CD4-positive, alpha-beta T cell treated with Interferon gamma for 1 hour (primary cell): ENCODE measurements at regions not wholly inside any gene's neighbourhood (a gene's known extent, or its start where the extent isn't known, plus 50 kb on each side); places are given as distances from the start of the nearest gene placed in this dataset.
"Not testable (repeated sequence)": the region's sequence is repeated elsewhere in the genome, so short reads cannot be mapped to it uniquely, and the experiment has no call there.

ENCODE experiments used
- DNase-seq: peaks from one replicate; pipeline ENCODE4 v3.0.0-alpha.2; 2020

GRCh38 chr3:87867001-87867400 lies 191.8 kb downstream of the CGGBP1 start:
- DNase-seq: no peak

GRCh38 chr3:87856126-87856525 lies 202.7 kb downstream of the CGGBP1 start:
- DNase-seq: no peak

GRCh38 chr3:87855616-87856015 lies 203.2 kb downstream of the CGGBP1 start:
- no peak for DNase-seq

- no peak for DNase-seq
Observed at GRCh38 chr3:87855211-87855610, 203.6 kb downstream of the CGGBP1 start.

GRCh38 chr3:87848003-87848402 lies 210.8 kb downstream of the CGGBP1 start:
- DNase-seq: no peak

GRCh38 chr3:87837076-87837475 lies 221.7 kb downstream of the CGGBP1 start:
- DNase-seq: no peak

GRCh38 chr3:87836026-87836425 lies 222.8 kb downstream of the CGGBP1 start:
- no peak for DNase-seq

- DNase-seq: no peak
Observed at GRCh38 chr3:87835236-87835635, 223.6 kb downstream of the CGGBP1 start.

- DNase-seq: no peak
Observed at GRCh38 chr3:87834327-87834726, 224.5 kb downstream of the CGGBP1 start.

- no peak for DNase-seq
Observed at GRCh38 chr3:87833039-87833377, 225.8 kb downstream of the CGGBP1 start.

GRCh38 chr3:87828046-87828445 lies 230.8 kb downstream of the CGGBP1 start:
- no peak for DNase-seq

GRCh38 chr3:87822563-87822962 lies 236.2 kb downstream of the CGGBP1 start:
- DNase-seq: no peak

GRCh38 chr3:87813503-87813902 lies 245.3 kb downstream of the CGGBP1 start:
- DNase-seq: not testable (repeated sequence)

GRCh38 chr3:87811953-87812352 lies 246.9 kb downstream of the CGGBP1 start:
- no peak for DNase-seq

- no peak for DNase-seq
Observed at GRCh38 chr3:87810452-87811016, 248.3 kb downstream of the CGGBP1 start.

GRCh38 chr3:87805670-87806069 lies 253.1 kb downstream of the CGGBP1 start:
- no peak for DNase-seq

GRCh38 chr3:87801409-87801808 lies 257.4 kb downstream of the CGGBP1 start:
- DNase-seq: no peak

GRCh38 chr3:87800516-87800915 lies 258.3 kb downstream of the CGGBP1 start:
- no peak for DNase-seq

- no peak for DNase-seq
Observed at GRCh38 chr3:87798567-87798947, 260.2 kb downstream of the CGGBP1 start.

- DNase-seq: no peak
Observed at GRCh38 chr3:87797872-87798566, 260.8 kb downstream of the CGGBP1 start.

- no peak for DNase-seq
Observed at GRCh38 chr3:87796843-87797185, 262.0 kb downstream of the CGGBP1 start.

GRCh38 chr3:87796137-87796842 lies 262.5 kb downstream of the CGGBP1 start:
- DNase-seq: no peak

GRCh38 chr3:87795701-87796100 lies 263.1 kb downstream of the CGGBP1 start:
- DNase-seq: no peak

- no peak for DNase-seq
Observed at GRCh38 chr3:87793337-87793877, 265.4 kb downstream of the CGGBP1 start.
